GM12874 (cell line): ENCODE measurements at regions not wholly inside any gene's neighbourhood (a gene's known extent, or its start where the extent isn't known, plus 50 kb on each side); places are given as distances from the start of the nearest gene placed in this dataset.

ENCODE experiments used
- CTCF ChIP-seq: IDR thresholded peaks from 2 replicates; pipeline ENCODE4 v1.5.1; 2011; ENCODE audit warnings: low read depth, mild to moderate bottlenecking, control low read depth, low read length, moderate library complexity; ENCODE audit not compliant: insufficient read depth

DNA sequence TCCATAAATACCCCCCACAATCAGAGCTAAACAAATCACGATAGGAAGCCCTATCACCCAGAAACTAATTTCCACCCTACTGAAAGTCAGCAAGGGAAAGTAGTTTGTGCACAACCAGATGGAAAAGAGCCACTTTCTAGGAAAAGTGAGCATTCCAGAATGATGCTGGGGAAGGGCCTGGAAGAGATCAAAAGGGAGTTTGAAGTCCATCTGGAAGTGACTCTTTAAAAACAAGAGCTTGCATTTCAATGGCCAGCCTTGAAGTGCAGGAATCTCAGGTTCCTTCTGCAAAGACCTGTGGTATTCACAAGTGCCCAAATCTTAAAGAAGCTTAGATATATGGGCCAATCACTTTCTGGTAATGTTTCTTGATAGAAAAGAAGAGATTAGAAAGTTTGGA, 97.0 kb upstream of the LDB2 start:
- TF ChIP-seq CTCF: no peak

DNA sequence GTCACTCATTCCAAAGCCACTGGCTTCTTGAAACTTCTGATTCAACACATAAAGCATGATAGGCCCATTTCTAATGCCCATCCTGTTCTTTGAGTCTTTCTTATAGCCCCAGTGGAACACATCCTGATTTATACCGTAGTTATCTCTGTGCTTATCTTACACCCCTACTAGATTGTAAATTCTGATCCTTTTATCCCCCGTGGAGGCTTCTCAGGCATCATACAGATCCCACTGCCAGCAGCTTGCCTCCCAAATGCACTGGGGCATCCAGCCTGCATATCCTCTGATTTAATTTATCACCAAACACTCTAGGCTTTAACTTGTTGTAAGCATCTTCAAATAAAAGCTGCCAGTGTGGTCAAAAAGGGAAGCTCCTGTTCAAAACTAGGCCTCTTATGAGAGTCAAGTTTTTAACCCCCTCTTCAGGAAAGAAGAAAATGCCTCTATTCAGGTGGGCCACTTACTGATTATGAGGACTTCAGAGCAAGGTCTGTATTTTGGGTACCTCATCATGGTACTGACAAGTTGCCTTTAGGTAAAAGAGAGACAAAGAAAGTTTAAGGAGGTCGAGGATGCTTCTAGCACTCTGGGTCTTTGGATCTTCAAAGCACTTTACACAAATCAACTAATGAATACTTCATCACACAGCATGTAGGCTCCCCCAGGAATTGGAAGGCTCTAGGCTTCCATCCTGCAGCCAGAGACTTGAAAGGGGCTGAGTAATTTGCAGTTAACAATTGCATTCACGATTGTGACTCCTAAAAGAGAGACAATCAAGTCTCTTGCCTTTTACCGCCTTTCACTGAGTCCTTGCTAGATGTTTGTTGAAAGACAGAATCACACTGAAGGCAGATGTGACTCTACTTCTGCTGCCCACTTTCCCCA, 95.8 kb upstream of the LDB2 start:
- TF ChIP-seq CTCF: no peak

DNA sequence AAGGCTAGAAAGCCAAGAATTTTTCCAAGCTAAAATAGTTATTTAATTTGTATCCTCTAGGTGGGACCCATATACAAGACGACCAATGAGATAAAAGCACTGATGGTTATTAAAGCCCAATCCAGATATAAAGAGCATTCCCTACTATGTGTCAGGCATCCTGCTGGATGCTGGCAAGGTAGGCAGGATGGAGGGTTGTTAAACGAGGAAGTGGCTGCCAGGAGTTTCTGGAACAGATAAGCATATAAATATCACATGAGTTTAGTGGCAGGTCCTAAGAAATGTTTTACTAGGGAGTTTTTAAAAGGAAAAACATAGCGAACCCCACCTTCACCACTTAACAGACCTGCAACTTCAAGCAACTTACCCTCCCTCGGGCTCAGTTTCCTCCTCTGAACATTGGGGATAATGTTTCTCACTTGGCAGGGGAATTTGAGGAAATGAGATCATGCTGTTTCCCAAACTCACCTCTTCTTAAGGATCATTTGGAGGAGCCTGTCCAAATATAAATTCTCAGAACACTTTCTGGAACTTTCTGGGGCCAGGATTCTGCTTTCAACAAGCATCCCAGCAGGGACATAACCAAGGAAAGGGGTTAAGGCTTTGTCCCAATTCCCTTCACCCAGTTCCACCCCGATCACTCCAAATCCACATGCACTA, 94.3 kb upstream of the LDB2 start:
- TF ChIP-seq CTCF: no peak

- TF ChIP-seq CTCF: no peak
Observed at GRCh38 chr4:16991450-16991849, 93.0 kb upstream of the LDB2 start.

GRCh38 chr4:16989371-16989770, 90.9 kb upstream of the LDB2 start:
- TF ChIP-seq CTCF: no peak

DNA sequence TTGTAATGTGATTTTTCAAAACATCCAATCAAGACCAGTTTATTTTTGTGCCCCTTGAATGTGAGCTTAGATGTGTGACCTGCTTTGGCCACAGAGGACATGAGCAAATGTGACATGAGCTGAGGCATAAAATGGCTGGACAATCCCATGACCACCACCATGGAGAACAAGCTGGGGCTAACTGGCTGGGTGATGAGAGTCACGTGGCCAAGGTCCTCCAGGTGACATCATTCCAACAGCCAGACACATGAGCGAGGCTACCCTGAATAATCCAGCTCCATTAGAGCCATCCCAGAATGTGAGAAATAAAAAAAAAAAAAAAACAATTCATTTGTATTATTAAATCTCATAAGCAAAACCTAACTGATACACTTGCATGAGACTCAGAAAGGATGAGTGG, 90.4 kb upstream of the LDB2 start:
- TF ChIP-seq CTCF: no peak

GRCh38 chr4:16977081-16977480, 78.6 kb upstream of the LDB2 start:
- no peak for TF ChIP-seq CTCF
